ENCODE measurements at regions not wholly inside any gene's neighbourhood (a gene's known extent, or its start where the extent isn't known, plus 50 kb on each side); places are given as distances from the start of the nearest gene placed in this dataset.

GRCh38 chr4:117621673-117622072 is 412.6 kb upstream of the NDST3 start:
- TF ChIP-seq CTCF (IDR thresholded peaks at IDR 0.05) (no peak), POLR2A (IDR thresholded peaks at IDR 0.05) (no peak)
